ENCODE measurements at regions not wholly inside any gene's neighbourhood (a gene's known extent, or its start where the extent isn't known, plus 50 kb on each side); places are given as distances from the start of the nearest gene placed in this dataset.
"Not testable (repeated sequence)": the region's sequence is repeated elsewhere in the genome, so short reads cannot be mapped to it uniquely, and the experiment has no call there.

GRCh38 chr17:30716461-30717290 is 107.8 kb downstream of the CRLF3 start:
- Histone ChIP-seq H3K27ac (ENCODE audit: low read depth, low read length) (no peak overlapping the region), H3K27me3 (ENCODE audit: control insufficient read depth, insufficient read depth, low read length) (no peaks in the 10 kb centered on the region), H3K4me3 (ENCODE audit: low read depth, low read length) (no peak overlapping the region), H3K9me3 (ENCODE audit: control insufficient read depth, insufficient read depth, low read length) (no peaks in the 10 kb centered on the region; the same call in 1 of the 2 replicates)
- POLR2A ChIA-PET = no interaction called here
- DNase-seq (ENCODE audit: low read depth, low spot score) = no peak
- no peak for TF ChIP-seq CTCF (IDR thresholded peaks at IDR 0.05; ENCODE audit: low read depth, low read length)
- CTCF ChIA-PET = interaction anchor here (0.6 to 2.1 kb wide), 5 partner anchors 119 to 649 kb away, joined by 3 to 6 read pairs (median 3); partner anchors contain the start of gene GOSR1

- H3K4me3 ChIP-seq (ENCODE audit: low read depth, low read length); H3K27ac ChIP-seq (ENCODE audit: low read depth, low read length); POLR2A ChIA-PET; H3K9me3 ChIP-seq (ENCODE audit: control insufficient read depth, insufficient read depth, low read length); DNase-seq (ENCODE audit: low read depth, low spot score); H3K27me3 ChIP-seq (ENCODE audit: control insufficient read depth, insufficient read depth, low read length): not testable (repeated sequence)
- TF ChIP-seq CTCF (IDR thresholded peaks at IDR 0.05; ENCODE audit: low read depth, low read length) = peak; percentile 65
- CTCF ChIA-PET = interaction anchor here (0.5 to 2.1 kb wide), 13 partner anchors 13 to 651 kb away, joined by 3 to 6 read pairs (median 3); partner anchors contain the start of gene GOSR1
Observed at GRCh38 chr17:30714825-30715622, 109.5 kb downstream of the CRLF3 start.

GRCh38 chr17:30713805-30714204 is 110.7 kb downstream of the CRLF3 start:
- H3K27ac ChIP-seq (ENCODE audit: low read depth, low read length); CTCF ChIA-PET; POLR2A ChIA-PET; H3K9me3 ChIP-seq (ENCODE audit: control insufficient read depth, insufficient read depth, low read length); DNase-seq (ENCODE audit: low read depth, low spot score); H3K27me3 ChIP-seq (ENCODE audit: control insufficient read depth, insufficient read depth, low read length); H3K4me3 ChIP-seq (ENCODE audit: low read depth, low read length): not testable (repeated sequence)

- H3K27ac ChIP-seq (ENCODE audit: low read depth, low read length); H3K4me3 ChIP-seq (ENCODE audit: low read depth, low read length); CTCF ChIA-PET; DNase-seq (ENCODE audit: low read depth, low spot score); H3K9me3 ChIP-seq (ENCODE audit: control insufficient read depth, insufficient read depth, low read length); POLR2A ChIA-PET; H3K27me3 ChIP-seq (ENCODE audit: control insufficient read depth, insufficient read depth, low read length): not testable (repeated sequence)
Observed at GRCh38 chr17:30712859-30713258, 111.6 kb downstream of the CRLF3 start.

GRCh38 chr17:30711626-30712507 is 112.6 kb downstream of the CRLF3 start:
- POLR2A ChIA-PET; H3K27ac ChIP-seq (ENCODE audit: low read depth, low read length); H3K27me3 ChIP-seq (ENCODE audit: control insufficient read depth, insufficient read depth, low read length); H3K9me3 ChIP-seq (ENCODE audit: control insufficient read depth, insufficient read depth, low read length); H3K4me3 ChIP-seq (ENCODE audit: low read depth, low read length); DNase-seq (ENCODE audit: low read depth, low spot score); CTCF ChIA-PET: not testable (repeated sequence)

GRCh38 chr17:30711176-30711575 is 113.3 kb downstream of the CRLF3 start:
- H3K27me3 ChIP-seq (ENCODE audit: control insufficient read depth, insufficient read depth, low read length); POLR2A ChIA-PET; H3K9me3 ChIP-seq (ENCODE audit: control insufficient read depth, insufficient read depth, low read length); DNase-seq (ENCODE audit: low read depth, low spot score); CTCF ChIA-PET; H3K27ac ChIP-seq (ENCODE audit: low read depth, low read length): not testable (repeated sequence)
- H3K4me3 ChIP-seq (ENCODE audit: low read depth, low read length) = peak overlapping the region; percentile 73

GRCh38 chr17:30710276-30711088 is 114.0 kb downstream of the CRLF3 start:
- POLR2A ChIA-PET, CTCF ChIA-PET: not testable (repeated sequence)

GRCh38 chr17:30709561-30710275 is 114.8 kb downstream of the CRLF3 start:
- H3K9me3 ChIP-seq (ENCODE audit: control insufficient read depth, insufficient read depth, low read length); CTCF ChIA-PET; DNase-seq (ENCODE audit: low read depth, low spot score); H3K27ac ChIP-seq (ENCODE audit: low read depth, low read length): not testable (repeated sequence)
- POLR2A ChIA-PET = interaction anchor here (0.5 to 0.6 kb wide), 2 partner anchors 11 to 368 kb away, joined by 3 to 4 read pairs; no protein-coding TSS in a partner anchor
- peak overlapping the region; percentile 73 for H3K4me3 ChIP-seq (ENCODE audit: low read depth, low read length)
- peaks cover 15% of the 10 kb centered on the region for H3K27me3 ChIP-seq (ENCODE audit: control insufficient read depth, insufficient read depth, low read length)

More at GRCh38 chr17:30710276-30711088, 114.0 kb downstream of the CRLF3 start:
- H3K27me3 ChIP-seq (ENCODE audit: control insufficient read depth, insufficient read depth, low read length) = peaks cover 11% of the 10 kb centered on the region
- peak overlapping the region; percentile 73 for H3K4me3 ChIP-seq (ENCODE audit: low read depth, low read length)
- not testable (repeated sequence) for DNase-seq (ENCODE audit: low read depth, low spot score); H3K9me3 ChIP-seq (ENCODE audit: control insufficient read depth, insufficient read depth, low read length); H3K27ac ChIP-seq (ENCODE audit: low read depth, low read length)

Measured in AG04450 (cell line).